HG03442 (cell line): ENCODE measurements at regions not wholly inside any gene's neighbourhood (a gene's known extent, or its start where the extent isn't known, plus 50 kb on each side); places are given as distances from the start of the nearest gene placed in this dataset.

Experiments
- ATAC-seq: cut with Tn5 transposase; IDR thresholded peaks from one replicate; pipeline ENCODE4 v1.9.1; 2021; ENCODE audit warnings: mild to moderate bottlenecking, moderate library complexity; ENCODE audit not compliant: unreplicated experiment

- peak; percentile 60 for ATAC-seq
These were observed 52.1 kb upstream of the NME8 start for GRCh38 chr7:37796138-37796775.
